HG02642 (cell line): ENCODE measurements at regions not wholly inside any gene's neighbourhood (a gene's known extent, or its start where the extent isn't known, plus 50 kb on each side); places are given as distances from the start of the nearest gene placed in this dataset.
"Not testable (repeated sequence)": the region's sequence is repeated elsewhere in the genome, so short reads cannot be mapped to it uniquely, and the experiment has no call there.

Experiments
- ATAC-seq: cut with Tn5 transposase; IDR thresholded peaks from one replicate; pipeline ENCODE4 v1.9.1; 2021; ENCODE audit warnings: mild to moderate bottlenecking; ENCODE audit not compliant: unreplicated experiment, poor library complexity

DNA sequence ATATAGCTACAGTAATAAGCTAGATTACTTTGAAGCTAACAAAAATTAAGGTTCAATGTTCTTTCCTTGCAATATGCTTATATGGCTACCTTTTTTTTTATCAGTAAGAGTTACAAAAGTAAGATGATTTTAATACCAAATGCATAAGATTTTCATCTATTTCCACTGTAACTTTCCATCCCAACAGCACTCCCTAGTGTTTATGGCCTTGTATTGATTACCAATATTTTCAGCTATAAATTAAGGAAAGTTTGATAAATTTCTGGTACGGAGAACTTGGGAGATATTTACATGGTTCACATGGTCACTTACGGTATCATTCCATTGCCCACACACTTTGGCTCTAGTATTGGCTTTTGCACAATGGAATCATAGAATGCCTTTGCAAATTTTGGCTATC is 448.9 kb upstream of the PABPC4L start:
- ATAC-seq: no peak

DNA sequence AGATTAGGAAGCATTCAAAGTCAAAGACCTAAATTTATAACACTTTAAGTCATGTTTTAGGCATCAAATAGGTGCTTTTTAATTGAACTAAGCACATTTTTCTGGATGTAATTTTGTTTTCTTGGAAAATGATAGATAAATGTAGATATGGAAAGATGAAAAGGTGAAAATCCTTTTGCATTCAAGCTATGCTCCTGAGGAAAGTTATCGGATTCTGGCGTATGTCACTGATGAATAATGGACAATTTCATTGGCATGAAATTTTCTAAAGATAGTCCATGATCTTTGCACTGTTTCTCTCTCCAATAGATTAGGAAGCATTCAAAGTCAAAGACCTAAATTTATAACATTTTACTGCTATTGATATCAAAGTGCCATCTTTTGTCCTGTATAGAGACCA is 444.2 kb upstream of the PABPC4L start:
- ATAC-seq: no peak

DNA sequence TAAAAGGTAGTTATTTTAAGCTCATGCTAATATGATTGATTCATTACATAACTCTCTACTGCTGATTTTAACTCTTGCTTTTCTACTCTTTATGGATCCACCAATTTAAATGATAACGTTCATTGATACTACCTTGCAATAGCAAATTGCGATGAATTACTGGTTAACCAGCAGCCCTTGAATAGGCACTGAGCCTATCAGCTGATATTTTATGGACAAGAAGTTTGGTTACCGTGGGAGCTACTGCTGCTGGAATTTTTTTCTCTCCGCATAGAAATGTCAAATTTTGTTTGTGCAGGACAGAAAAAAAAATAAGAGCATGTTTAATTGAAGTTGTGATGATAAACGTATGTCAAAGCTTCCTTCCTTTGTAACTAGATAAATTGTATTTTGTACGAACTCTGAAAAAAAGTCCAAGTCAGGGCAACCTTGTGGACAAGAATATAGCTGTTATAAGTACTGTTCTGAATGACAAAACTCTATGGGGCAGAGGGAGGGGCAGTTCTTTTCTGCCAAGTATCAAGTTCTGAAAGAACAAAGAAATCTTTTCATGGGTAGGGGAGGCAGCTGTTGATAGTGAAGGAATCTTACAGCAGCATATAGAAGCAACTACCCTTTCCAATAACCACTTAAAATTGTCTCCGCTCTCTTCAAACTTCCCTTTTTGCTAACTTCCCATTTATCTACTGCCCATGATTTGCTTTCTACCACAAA is 434.9 kb upstream of the PABPC4L start:
- no peak for ATAC-seq

DNA sequence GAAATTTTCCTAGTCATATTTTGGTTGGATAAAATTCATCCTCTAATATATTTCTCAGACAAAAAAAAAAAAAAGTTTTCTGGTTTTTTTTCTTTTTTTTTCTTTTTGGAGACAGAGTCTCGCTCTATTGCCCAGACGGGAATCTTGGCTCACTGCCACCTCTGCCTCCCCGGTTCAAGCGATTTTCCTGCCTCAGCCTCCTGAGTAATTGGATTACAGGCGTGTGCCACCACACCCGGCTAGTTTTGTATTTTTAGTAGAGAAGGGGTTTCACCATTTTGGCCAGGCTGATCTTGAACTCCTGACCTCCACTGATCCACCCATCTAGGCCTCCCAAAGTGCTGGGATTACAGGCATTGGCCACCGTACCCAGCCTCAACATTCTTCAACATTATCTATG is 432.7 kb upstream of the PABPC4L start:
- ATAC-seq: no peak

DNA sequence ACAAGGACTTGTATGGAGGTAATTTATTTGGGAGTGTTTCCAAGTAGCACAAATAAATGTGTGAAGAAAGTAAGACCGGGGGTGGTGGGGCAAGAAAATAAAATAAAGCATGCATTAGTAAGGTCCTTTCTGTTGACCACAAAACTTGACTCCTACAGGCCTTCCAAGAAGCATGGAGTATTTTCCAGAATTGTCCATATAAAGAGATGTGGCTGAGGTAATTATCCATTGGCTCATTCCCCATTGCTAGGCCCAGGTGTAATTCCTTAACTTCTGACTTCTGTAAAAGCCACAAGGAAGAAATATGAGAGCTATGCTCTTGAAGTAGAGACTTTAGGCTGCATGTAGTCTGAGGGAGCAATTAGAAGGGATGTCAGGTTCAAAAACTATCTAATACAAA is 430.5 kb upstream of the PABPC4L start:
- ATAC-seq: no peak

DNA sequence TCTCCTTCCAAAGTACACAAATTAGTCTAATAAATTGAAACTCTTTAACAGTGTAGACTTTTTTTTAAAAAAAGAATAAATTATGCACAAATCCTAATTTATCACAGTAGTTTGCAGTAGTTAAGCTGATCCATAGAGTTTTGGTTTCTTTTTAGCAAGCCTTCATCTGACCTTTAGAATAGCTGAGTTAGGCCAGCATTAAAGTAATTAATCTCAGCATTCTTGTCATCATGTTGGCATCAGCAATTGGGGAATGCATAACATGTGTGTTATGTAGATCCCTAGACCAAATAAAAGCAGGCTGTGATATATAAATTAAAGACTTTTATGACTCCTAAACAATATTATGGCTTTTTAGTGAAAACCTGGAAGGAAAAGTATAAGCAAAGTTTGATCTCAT is 426.5 kb upstream of the PABPC4L start:
- ATAC-seq: no peak

DNA sequence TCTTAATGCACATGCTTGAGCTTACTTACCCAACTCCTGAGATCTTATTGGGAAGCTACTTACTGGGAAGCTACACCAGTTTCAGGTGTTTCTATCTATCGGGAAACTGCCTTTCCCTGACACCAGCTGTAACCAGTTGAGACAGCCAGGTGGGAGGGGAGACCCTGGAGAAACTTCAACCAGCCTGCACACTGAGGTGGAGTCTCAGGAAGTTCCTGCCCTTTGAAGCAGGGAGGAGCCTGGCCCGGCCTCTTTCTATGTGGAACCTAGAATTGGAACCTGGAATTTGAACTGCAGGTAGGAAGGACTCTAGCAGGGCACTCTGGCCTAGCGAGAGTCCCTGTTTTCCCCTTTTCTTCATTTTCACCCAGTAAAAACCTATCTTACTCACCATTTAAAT is 425.8 kb upstream of the PABPC4L start:
- no peak for ATAC-seq

DNA sequence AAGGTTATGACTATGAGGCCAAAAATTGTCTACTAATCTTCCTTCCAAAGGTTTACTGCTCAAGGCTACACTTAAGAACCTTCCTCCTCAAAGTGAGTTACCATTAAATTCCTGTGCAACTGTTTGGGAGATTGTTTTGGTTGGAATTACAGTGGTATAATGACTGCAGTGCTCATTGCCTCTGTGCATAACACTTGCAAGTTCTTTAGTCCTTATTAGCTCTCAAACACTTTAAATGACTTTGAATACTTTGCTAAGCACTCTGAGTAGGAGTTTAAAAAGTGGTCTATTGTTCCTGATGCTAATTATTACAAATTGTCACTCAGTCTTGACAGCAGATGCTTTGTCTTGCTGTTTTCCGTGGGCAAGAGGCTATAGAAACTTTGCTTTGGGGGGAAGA is 422.8 kb upstream of the PABPC4L start:
- ATAC-seq: no peak

DNA sequence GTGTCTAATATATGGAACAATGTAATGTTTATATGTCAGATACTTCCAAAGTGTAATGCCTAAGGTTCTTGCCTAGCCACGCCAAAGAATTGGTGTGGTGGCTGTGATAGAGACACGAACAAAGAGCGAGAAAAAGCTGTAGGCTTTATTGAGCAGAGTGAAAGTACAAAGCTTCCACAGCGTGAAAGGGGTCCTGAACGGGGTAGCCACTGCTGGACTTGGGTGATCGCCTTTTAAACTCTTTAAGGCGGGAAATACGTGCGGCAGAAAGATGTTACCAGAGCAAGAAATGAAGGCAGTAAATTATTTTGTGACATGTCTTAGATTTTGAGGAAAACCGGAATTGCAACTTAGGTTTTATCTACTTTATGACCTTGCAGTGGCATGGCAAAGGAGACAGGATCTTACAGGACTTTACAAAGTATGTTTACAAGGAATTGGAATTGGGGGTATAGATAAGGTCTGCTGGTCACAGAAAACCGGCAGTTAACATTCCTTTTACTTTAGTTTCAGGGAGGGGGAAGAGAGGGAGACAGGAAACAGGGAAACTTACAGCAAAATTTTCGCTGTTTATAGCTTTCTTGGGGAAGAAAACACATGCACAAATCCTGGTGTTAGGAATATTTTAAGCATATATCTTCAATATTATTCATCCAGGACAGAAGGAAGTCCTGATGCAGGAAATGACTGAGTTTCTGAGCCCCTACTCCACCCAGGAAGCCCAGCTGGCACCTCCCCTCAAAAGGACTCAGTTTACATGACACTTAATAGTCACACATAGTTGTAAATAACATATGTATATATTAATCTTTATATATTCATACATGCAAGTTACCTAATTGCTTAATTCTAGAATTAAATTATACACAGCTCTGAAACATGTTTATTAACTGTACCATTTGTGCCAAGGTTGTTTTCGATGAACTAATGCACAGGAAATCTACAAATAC is 421.3 kb upstream of the PABPC4L start:
- ATAC-seq: not testable (repeated sequence)

DNA sequence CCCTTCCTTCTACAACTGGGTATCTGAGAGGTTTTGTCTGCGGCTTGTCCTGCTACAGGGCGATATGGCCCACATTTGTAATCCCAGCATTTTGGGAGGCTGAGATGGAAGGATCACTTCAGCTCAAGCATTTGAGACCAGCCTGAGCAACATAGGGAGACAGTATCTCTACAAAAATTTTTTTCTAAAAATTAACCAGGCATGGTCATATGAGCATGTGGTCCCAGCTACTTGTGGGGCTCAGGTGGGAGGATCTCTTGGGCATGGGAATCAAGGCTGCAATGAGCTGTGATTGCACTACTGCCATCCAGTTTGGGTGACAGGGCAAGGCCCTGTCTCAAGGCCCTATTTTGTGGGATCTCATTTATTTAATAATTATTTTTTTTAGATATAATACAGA is 420.6 kb upstream of the PABPC4L start:
- no peak for ATAC-seq

DNA sequence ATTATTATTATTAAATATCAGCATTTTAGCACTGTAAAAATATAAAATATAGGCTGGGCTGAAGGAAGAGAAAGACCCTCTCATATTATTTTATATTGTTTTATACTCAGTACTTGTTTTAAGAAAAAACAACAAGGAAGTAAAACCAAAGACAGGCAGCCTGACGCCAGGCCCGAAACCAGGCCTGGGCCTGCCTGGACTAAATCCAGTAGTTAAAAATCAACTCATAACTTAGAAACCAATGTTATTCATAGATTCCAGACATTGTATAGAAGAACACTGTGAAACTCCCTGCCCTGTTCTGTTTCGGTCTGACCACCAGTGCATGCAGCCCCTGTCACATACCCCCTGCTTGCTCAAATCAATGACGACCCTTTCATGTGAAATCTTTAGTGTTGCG is 420.1 kb upstream of the PABPC4L start:
- not testable (repeated sequence) for ATAC-seq

DNA sequence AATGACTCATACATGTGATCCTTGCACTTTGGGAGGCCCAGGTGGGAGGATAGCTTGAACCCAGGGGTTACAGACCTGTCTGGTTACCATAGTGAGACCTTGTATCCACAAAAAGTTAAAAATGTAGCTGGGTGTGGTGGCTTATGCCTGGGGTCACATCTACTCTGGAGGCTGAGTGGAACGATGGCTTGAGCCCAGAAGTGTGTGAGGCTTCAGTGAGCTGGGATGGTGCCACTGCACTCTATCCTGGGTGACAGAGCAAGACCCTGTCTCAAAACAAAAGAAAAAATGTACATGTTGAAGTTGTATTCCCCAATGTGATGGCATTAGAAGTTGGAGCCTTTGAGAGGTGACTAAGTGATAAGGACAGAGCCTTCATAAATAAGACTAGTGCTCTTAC is 409.4 kb upstream of the PABPC4L start:
- no peak for ATAC-seq

DNA sequence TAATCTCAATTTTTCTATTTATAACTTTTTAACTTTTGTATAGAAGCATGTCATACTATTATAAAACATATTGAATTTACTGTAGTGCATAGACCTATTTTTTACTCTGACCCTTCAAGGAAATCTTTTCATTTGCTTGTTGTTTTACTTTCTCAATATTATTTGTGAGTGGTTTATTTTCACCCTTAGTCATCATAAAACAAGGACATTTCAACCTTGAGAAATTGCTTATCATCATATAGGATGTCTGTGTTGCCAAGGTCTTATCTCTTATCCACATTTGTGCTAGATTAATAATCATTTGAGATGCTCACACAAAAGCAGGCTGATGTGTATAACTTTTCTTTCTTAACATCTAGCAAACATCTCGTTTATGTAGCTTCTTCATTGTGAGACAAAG is 408.6 kb upstream of the PABPC4L start:
- ATAC-seq: no peak

DNA sequence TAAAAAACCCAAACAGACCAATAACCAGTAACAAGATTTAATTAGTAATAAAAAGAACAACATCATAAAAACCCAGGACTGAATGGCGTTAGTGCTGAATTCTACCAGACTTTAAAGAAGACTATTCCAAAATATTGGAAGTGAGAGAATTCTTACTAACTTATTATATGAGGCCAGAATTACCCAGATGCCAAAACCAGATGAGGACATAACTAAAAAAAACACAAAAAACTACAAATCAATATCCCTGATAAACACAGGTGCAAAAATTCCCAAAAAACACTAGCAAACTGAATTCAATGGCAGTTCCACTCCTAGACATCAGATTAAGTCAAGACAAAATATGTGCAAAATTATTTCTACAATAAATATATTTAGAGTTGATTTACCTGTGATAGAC is 400.1 kb upstream of the PABPC4L start:
- no peak for ATAC-seq

DNA sequence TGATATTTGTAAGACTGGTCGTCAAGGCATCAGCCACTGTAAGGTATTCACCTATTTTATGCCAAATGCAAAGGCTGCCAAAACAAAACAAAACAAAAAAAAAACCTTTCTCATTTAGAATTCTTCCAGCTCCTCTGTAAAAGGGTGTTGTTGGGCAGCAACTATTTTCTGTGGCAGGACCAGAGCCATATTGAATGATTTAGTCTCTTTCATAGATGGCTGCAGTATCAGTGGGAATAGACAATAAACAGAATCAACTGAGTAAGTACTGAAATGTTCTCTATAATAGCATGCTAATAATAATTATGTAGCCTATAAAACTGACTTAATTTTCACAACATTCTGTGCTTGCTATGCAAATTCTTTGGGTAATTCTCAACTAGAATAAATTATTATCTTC is 389.7 kb upstream of the PABPC4L start:
- no peak for ATAC-seq

DNA sequence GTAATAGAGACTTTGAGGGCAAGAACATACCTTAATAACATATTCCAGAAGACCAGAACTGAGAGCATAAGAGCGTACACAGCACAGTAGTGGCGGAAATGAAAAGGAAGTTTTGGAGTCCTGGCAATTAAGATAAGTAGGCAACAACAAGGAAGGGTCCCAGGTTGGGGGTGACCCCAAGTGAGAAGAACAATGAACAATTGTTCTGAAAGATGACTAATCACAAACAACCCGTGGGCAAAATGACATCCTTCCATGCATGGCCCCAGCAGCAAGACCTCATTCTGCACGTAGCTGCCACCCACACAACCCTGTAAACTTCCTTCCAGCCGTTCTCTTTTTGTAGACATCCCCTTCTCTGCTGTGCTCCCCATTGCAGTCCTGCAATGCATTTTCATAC is 384.4 kb upstream of the PABPC4L start:
- ATAC-seq: no peak

DNA sequence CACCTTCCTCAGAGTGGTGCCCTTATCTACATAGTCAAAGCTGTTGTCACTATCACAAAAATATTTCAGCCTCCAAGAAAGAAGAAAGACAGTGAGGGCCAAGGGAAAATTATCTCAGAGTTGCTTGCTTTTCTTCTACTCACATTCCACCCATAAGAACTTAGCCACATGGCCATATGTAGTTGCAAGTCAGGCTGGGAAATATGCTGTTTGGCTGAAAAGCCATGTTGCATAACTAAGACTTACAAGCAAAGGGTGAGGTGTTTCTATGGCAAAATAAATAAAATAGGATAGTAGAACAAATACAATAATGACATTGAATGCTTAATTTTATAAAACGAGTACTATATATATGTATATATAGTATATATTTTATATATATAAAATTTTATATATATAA is 365.9 kb upstream of the PABPC4L start:
- ATAC-seq: no peak

DNA sequence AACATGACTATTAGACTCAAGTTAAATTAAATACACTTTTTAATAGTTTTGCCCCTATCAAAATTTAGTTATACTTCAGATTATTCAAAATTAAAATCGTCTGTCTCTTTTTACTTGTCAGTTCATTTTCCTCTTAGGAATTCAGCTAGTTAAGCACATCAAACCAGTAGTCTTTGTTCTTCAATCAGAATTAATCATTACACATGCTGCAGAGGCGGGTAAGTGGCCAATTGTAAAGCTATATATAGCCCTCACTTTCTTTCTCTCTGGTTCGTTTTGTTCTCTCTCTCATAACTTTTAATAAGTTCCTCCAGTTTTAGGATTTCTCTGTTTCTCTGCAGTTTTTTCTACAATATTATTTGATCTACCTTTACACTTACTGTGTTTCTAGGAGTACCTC is 359.1 kb upstream of the PABPC4L start:
- ATAC-seq: no peak

DNA sequence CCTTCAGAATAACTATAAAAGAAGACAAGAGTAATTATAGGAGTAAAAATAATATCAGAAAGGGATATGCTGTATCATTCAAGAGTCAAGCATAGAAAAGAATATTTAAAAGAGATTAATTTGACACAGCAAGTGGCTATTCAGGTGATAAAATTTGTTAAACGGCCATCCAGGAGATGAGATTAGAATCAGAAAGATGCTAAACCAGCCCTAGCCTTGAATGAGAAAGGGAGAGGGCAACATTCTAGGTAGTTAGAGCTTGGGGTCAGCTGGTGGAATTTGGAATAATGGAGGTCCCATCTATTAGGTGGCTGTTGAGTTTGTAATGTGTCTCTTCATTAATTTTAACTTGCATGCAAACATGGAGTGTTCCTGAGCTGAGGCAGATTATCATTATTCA is 350.5 kb upstream of the PABPC4L start:
- no peak for ATAC-seq

DNA sequence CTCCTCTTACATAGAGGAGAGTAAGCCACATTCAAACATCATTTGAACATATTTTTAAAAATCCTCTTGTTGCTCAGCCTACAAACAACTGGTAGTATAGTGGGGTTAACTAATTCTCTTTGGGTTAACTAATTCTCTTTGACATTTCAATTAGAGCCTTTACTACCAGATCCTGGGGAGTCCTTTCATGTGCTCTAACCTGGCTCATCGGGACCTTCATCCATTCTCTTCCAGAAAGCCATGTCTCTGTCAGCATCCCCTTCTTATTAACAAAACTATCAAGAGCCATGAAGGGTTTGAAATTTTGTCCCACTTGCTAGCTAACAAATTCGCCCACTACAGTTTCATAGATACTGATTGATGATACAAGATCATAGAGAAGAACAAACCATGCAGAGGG is 349.8 kb upstream of the PABPC4L start:
- ATAC-seq: no peak

DNA sequence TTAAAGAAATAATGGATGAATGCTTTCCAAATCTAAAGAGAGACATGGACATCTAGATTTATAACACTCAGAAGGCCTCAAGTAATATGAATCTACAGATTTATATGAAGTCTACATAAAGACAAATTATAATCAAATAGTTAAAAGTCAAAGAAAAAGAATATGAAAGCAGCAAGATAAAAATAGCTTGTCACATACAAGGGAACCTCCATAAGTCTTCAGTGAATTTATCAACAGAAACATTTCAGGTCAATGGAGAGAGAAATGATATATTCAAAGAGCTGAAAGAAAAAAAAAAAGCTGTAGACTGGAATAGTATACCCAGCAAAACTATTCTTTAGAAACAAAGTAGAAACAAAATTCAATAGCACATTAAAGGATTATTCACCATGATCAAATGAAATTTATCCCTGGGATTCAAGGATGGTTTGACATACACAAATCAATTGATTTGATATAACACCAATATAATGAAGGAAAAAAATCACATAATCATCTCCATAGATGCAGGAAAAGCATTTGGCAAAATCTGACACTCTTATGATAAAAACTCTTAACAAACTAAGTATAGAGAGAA is 346.6 kb upstream of the PABPC4L start:
- no peak for ATAC-seq
